HG03097 (cell line): ENCODE measurements at regions not wholly inside any gene's neighbourhood (a gene's known extent, or its start where the extent isn't known, plus 50 kb on each side); places are given as distances from the start of the nearest gene placed in this dataset.

Experiments used
- ATAC-seq: cut with Tn5 transposase; IDR thresholded peaks from one replicate; pipeline ENCODE4 v1.9.1; 2021; ENCODE audit not compliant: unreplicated experiment, low FRiP score

GRCh38 chr18:25815659-25816058 lies 274.8 kb downstream of the SS18 start:
- ATAC-seq: no peak

- ATAC-seq: peak; percentile 97
Measured at GRCh38 chr18:25814841-25815458, 275.5 kb downstream of the SS18 start.

GRCh38 chr18:25813110-25813509 lies 277.3 kb downstream of the SS18 start:
- no peak for ATAC-seq

- ATAC-seq: no peak
Measured at GRCh38 chr18:25810736-25811135, 279.7 kb downstream of the SS18 start.

- no peak for ATAC-seq
Measured at GRCh38 chr18:25805939-25806338, 284.5 kb downstream of the SS18 start.

- ATAC-seq: no peak
Measured at GRCh38 chr18:25805323-25805722, 285.1 kb downstream of the SS18 start.

- no peak for ATAC-seq
Measured at GRCh38 chr18:25799231-25799630, 291.2 kb downstream of the SS18 start.

GRCh38 chr18:25798046-25798445 lies 292.4 kb downstream of the SS18 start:
- ATAC-seq: no peak

GRCh38 chr18:25795213-25795612 lies 295.2 kb downstream of the SS18 start:
- ATAC-seq: no peak

GRCh38 chr18:25787276-25787675 lies 303.1 kb downstream of the SS18 start:
- no peak for ATAC-seq

- ATAC-seq: no peak
Measured at GRCh38 chr18:25786758-25787157, 303.7 kb downstream of the SS18 start.

- no peak for ATAC-seq
Measured at GRCh38 chr18:25780105-25780504, 310.3 kb downstream of the SS18 start.

GRCh38 chr18:25771796-25772195 lies 318.6 kb downstream of the SS18 start:
- ATAC-seq: no peak

GRCh38 chr18:25764777-25765176 lies 325.6 kb downstream of the SS18 start:
- no peak for ATAC-seq

- ATAC-seq: no peak
Measured at GRCh38 chr18:25759111-25759510, 331.3 kb downstream of the SS18 start.

GRCh38 chr18:25743646-25744151 lies 346.7 kb downstream of the SS18 start:
- ATAC-seq: no peak

- ATAC-seq: no peak
Measured at GRCh38 chr18:25739376-25739775, 351.0 kb downstream of the SS18 start.

GRCh38 chr18:25737710-25738311 lies 352.6 kb downstream of the SS18 start:
- ATAC-seq: no peak

GRCh38 chr18:25736516-25736915 lies 353.9 kb downstream of the SS18 start:
- ATAC-seq: no peak

- no peak for ATAC-seq
Measured at GRCh38 chr18:25735459-25735858, 355.0 kb downstream of the SS18 start.

GRCh38 chr18:25734336-25734735 lies 356.1 kb downstream of the SS18 start:
- ATAC-seq: no peak

- ATAC-seq: no peak
Measured at GRCh38 chr18:25732862-25733261, 357.6 kb downstream of the SS18 start.
